HepG2 (cell line): ENCODE measurements at regions not wholly inside any gene's neighbourhood (a gene's known extent, or its start where the extent isn't known, plus 50 kb on each side); places are given as distances from the start of the nearest gene placed in this dataset.

ENCODE experiments used
- CTCF ChIP-seq: sonication (generic); formaldehyde crosslinking; IDR thresholded peaks from 2 replicates; pipeline ENCODE4 v1.5.0; 2020; ENCODE audit warnings: mild to moderate bottlenecking, missing genetic modification reagents, moderate library complexity
- GTF3A ChIP-seq: sonication (generic); formaldehyde crosslinking; conservative IDR thresholded peaks from 2 replicates; pipeline ENCODE4 v1.4.0; 2020; ENCODE audit warnings: mild to moderate bottlenecking, missing genetic modification reagents
- MXI1 ChIP-seq: IDR thresholded peaks from 3 replicates; pipeline ENCODE4 v1.6.1; 2012; ENCODE audit warnings: low read depth, low read length, inconsistent platforms, borderline replicate concordance
- PCBP2 ChIP-seq: fragments of 200-400 bp; formaldehyde crosslinking; optimal IDR thresholded peaks from 2 replicates; pipeline ENCODE3; 2018; ENCODE audit warnings: low read length, low read depth; ENCODE audit not compliant: poor library complexity, severe bottlenecking
- POLR2AphosphoS5 ChIP-seq: IDR thresholded peaks from 2 replicates; pipeline ENCODE4 v1.6.1; 2012; ENCODE audit warnings: low read depth, low read length
- REST ChIP-seq, 2 experiments: IDR thresholded peaks; 2 replicates each; pipeline ENCODE4 v1.6.1; 2011 to 2012; ENCODE audit warnings: low read length in 2 of 2, borderline replicate concordance in 1 of 2, low read depth in 1 of 2, mild to moderate bottlenecking in 1 of 2, moderate library complexity in 1 of 2
- SMC3 ChIP-seq: IDR thresholded peaks from 2 replicates; pipeline ENCODE4 v1.6.1; 2011; ENCODE audit warnings: low read length, improper control_type of control experiment
- THRA ChIP-seq: sonication (generic); formaldehyde crosslinking; IDR thresholded peaks from 2 replicates; pipeline ENCODE4 v1.4.0; 2020; ENCODE audit warnings: missing genetic modification reagents, borderline replicate concordance
- UBTF ChIP-seq: sonication (generic); formaldehyde crosslinking; IDR thresholded peaks from 2 replicates; pipeline ENCODE4 v1.4.0; 2020; ENCODE audit warnings: mild to moderate bottlenecking, missing genetic modification reagents
- ZNF235 ChIP-seq: sonication (generic); formaldehyde crosslinking; IDR thresholded peaks from 2 replicates; pipeline ENCODE4 v1.8.1; 2023; ENCODE audit warnings: mild to moderate bottlenecking, missing genetic modification reagents, borderline replicate concordance
- ZNF337 ChIP-seq: sonication (generic); formaldehyde crosslinking; IDR thresholded peaks from 2 replicates; pipeline ENCODE4 v1.5.1; 2020; ENCODE audit warnings: missing genetic modification reagents, low read depth, mild to moderate bottlenecking, borderline replicate concordance
- ZNF737 ChIP-seq: sonication (generic); formaldehyde crosslinking; IDR thresholded peaks from 2 replicates; pipeline ENCODE4 v1.5.0; 2020; ENCODE audit warnings: missing genetic modification reagents, mild to moderate bottlenecking, borderline replicate concordance
- ZNF747 ChIP-seq: sonication (generic); formaldehyde crosslinking; IDR thresholded peaks from 2 replicates; pipeline ENCODE4 v1.8.1; 2023; ENCODE audit warnings: missing genetic modification reagents, mild to moderate bottlenecking, borderline replicate concordance
- ZNF777 ChIP-seq: sonication (generic); formaldehyde crosslinking; IDR thresholded peaks from 2 replicates; pipeline ENCODE4 v1.4.0; 2020; ENCODE audit warnings: missing genetic modification reagents

GRCh38 chr2:100670232-100670631, 107.4 kb downstream of the PDCL3 start:
- peak; percentile 52 for TF ChIP-seq CTCF (CRISPR knock-in tag)
- no peak for TF ChIP-seq REST (IDR thresholded peaks at IDR 0.05; ENCODE audit: borderline replicate concordance in 1 of 2, low read depth in 1 of 2, low read length in 2 of 2)
- no peak for TF ChIP-seq GTF3A (CRISPR knock-in tag)
- TF ChIP-seq THRA: no peak
- TF ChIP-seq ZNF777 (CRISPR knock-in tag): no peak
- no peak for TF ChIP-seq ZNF337
- no peak for TF ChIP-seq ZNF737 (CRISPR knock-in tag)
- TF ChIP-seq MXI1: no peak
- TF ChIP-seq ZNF235: no peak
- no peak for TF ChIP-seq ZNF747 (CRISPR knock-in tag)
- TF ChIP-seq POLR2AphosphoS5: no peak
- peak; percentile 72; the same call in 1 of the 2 replicates for TF ChIP-seq SMC3
- no peak for TF ChIP-seq PCBP2
- TF ChIP-seq UBTF: no peak
